GM19395 (cell line): ENCODE measurements at regions not wholly inside any gene's neighbourhood (a gene's known extent, or its start where the extent isn't known, plus 50 kb on each side); places are given as distances from the start of the nearest gene placed in this dataset.

ENCODE experiments used
- ATAC-seq: cut with Tn5 transposase; IDR thresholded peaks from one replicate; pipeline ENCODE4 v1.9.1; 2021; ENCODE audit warnings: mild to moderate bottlenecking, moderate library complexity; ENCODE audit not compliant: unreplicated experiment

- no peak for ATAC-seq
Measured at GRCh38 chr3:113051787-113052186, 61.0 kb downstream of the GTPBP8 start.

DNA sequence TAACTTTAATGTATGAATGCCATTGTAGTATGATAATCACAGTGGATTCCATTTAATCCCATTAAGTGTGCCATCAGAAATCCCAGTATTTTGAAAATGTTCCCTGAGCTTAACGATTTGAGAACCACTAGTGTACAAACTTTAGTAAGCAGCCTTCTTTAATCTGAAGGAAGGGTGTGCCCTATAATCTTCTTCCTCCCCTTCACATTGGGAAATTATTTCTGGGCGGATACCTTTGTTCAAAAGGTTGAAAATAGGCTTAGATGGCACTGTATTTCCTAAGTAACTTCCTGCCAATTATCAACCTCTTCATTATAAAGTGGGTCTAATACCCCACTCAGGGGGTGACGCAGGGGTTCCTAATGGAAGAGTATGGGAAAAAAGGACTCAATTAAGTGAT, 62.4 kb downstream of the GTPBP8 start:
- ATAC-seq = no peak

- ATAC-seq = no peak
Measured at GRCh38 chr3:113054552-113054951, 63.8 kb downstream of the GTPBP8 start.

GRCh38 chr3:113055201-113055600, 64.4 kb downstream of the GTPBP8 start:
- ATAC-seq = no peak

DNA sequence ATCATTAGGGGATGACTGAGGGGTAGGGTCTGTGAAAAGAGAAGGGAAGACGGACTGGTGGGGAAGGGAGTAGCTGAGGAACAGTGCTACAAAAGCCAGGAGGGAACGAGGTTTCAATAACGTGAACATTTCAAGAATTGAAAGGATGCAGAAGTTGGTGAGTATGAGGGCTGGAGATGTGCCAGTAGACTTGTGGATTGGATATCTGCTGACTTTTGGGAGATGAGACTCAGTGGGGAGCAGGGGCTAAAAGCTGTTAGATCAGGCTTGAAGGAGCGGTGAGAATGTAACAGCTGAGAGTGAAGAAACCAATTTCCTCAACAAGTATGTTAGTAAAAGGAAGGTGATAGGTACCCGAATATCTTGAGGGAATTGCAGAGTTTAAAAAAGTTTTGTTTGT, 65.2 kb downstream of the GTPBP8 start:
- no peak for ATAC-seq

GRCh38 chr3:113057117-113057516, 66.3 kb downstream of the GTPBP8 start:
- peak; percentile 94 for ATAC-seq

GRCh38 chr3:113058188-113058587, 67.4 kb downstream of the GTPBP8 start:
- no peak for ATAC-seq

DNA sequence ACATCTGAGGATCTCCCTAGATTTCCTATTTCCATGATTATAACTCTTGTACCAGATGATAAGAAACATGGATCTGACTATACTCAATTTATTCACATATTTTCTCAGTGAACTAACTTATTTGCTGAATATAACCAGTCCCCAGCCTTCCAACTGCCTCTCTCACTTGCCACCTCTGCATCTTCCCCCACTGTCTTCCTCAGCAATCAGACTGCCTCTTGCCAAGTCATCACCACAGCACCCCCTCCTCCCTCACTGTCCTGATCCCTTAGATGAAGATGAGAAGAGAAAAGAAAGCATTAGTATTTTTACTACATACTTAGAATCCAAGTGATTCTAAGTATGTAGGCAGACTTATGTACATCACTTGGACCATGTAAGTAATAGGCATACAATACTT, 71.9 kb downstream of the GTPBP8 start:
- ATAC-seq = no peak

- ATAC-seq = no peak
Measured at GRCh38 chr3:113063126-113063894, 72.5 kb downstream of the GTPBP8 start.

- ATAC-seq = no peak
Measured at GRCh38 chr3:113064183-113064582, 73.4 kb downstream of the GTPBP8 start.

GRCh38 chr3:113065336-113065735, 74.6 kb downstream of the GTPBP8 start:
- no peak for ATAC-seq

GRCh38 chr3:113070072-113070640, 79.4 kb downstream of the GTPBP8 start:
- ATAC-seq = peak; percentile 8

GRCh38 chr3:113070681-113071113, 79.9 kb downstream of the GTPBP8 start:
- peak; percentile 100 for ATAC-seq

DNA sequence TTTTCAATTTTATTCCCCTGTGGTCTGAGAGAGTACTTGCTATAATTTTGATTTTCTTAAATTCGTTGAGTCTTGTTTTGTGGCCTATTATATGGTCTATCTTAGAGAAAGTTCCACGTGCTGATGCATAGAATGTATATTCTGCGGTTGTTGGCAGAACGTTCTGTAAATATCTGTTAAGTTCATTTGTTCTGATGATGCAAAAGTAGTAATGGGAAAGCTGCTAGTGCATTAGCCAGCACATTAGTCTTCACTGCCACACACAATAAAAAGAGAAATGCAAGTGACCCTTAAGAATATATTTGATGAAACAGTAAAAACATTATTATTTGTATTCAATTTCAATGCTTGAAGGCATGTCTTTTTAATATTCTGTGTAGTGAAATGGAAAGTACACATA, 84.8 kb downstream of the GTPBP8 start:
- no peak for ATAC-seq

- peak; percentile 89 for ATAC-seq
Measured at GRCh38 chr3:113079218-113079961, 88.6 kb downstream of the GTPBP8 start.

DNA sequence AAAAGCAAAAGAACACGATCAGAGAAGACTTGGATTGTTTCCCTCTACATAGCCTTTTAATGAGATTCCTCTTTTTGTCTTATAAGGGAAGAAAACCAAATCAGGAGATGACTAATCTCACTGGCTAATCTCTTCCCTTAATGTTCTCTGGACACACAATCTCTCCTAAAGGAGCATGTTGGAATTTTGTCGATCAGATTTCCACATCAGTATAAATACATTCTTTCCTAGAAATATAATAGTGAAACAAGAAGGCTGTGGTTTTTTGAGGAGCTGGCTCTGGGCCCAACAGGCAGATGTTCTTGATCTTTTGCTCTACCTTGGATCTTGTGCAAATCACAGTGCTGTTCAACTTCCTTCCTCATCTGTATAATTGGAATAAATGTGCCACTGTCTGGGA, 94.0 kb downstream of the GTPBP8 start:
- ATAC-seq = no peak

GRCh38 chr3:113086560-113087461, 96.0 kb downstream of the GTPBP8 start:
- no peak for ATAC-seq

- ATAC-seq = no peak
Measured at GRCh38 chr3:113088616-113089015, 97.8 kb downstream of the GTPBP8 start.

- no peak for ATAC-seq
Measured at GRCh38 chr3:113091417-113091816, 100.6 kb downstream of the GTPBP8 start.

GRCh38 chr3:113092746-113093145, 102.0 kb downstream of the GTPBP8 start:
- ATAC-seq = no peak
